GM21447 (cell line): ENCODE measurements at regions not wholly inside any gene's neighbourhood (a gene's known extent, or its start where the extent isn't known, plus 50 kb on each side); places are given as distances from the start of the nearest gene placed in this dataset.

Experiments
- ATAC-seq: cut with Tn5 transposase; IDR thresholded peaks from one replicate; pipeline ENCODE4 v1.9.1; 2021; ENCODE audit not compliant: unreplicated experiment

DNA sequence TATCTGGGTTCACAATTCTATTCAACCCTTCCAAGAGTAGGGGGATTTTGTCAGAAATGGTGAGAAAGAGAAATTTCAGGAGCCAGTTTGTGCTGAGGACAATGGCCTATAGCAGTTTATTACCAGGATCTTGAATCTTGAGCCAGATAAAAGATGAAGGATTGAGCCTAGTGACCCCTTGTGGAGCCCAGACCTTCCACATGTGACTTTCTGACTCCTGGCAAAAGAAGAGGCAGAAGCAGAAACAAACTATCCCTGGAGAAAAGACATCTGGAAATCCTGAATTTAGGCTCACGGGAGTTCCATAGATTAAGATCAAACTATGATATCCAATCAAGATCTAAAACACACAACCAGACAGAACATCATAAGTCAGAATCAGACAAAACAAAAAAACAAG lies 60.9 kb upstream of the CHRM2 start:
- ATAC-seq: no peak

DNA sequence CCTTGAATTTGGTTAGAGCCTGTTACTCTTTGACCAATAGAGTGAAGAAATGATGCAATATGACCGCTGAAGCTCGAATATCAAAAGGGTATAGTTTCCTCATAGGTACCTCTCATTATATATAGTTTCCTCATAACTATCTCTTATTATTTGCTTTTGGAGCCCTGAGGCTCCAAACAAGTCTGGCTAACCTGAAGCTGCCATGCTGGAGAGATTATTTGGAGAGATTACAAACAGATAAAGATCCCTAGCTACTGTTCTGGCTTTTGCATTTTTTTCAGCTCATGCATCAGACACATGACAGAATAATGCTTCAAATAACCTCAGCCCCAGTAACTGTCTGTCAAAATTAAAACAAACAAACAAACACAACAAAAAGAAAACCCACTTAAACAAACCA lies 65.4 kb upstream of the CHRM2 start:
- no peak for ATAC-seq

DNA sequence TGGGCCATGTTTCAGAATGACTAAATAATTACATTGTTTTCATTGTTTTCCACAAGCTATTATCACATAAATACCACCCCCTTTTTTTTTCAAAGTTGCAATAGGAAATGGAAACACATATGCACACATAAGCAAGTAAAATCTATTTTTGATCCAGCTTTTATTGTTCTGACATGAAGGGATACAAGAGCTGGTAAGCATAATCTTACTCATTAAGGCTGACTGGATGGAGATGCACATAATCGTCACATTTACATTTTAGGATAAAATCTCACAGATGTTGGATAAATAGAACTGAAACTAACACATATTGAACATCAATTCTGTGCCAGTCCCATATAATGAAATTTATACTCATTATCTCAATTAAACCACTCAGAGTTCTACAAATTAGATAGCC lies 84.5 kb upstream of the CHRM2 start:
- ATAC-seq: no peak

DNA sequence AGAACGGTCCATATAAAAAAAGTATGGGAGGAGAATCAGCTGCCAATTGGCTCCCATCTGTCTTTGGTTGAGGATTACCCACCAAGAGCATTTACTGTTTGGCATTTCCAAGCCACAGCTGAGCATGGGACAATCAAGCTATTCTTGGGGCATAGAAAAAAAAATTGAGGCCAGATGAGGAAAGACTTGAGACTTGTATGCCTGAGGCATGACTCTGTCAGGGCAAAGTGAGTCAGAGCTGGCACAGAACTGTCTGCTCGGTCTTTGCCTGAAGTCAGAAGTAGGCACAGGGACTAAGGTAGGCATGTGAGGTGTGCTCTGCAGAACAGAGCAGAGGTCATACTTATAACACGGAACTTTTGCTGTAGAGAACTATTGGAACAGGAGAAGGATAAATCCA lies 126.5 kb upstream of the CHRM2 start:
- no peak for ATAC-seq

DNA sequence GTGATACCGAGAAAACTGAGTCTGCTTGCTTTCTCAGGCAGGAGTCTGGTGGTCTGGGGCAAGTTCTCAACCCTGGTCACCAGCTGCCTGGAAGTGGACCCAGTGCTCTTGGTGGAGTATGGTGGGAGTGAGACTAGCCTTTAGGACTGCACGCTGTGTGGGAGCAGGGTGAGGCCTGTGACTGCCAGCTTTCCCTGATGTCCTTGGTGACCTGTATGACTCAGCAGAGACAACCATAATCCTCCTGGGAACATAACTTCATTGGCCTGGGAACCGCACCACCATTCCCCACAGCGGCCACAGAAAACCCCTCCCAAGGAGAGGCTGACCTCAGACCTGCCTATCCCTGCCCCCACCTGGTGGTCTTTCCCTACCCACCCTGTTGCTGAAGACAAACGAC lies 139.5 kb upstream of the CHRM2 start:
- no peak for ATAC-seq

DNA sequence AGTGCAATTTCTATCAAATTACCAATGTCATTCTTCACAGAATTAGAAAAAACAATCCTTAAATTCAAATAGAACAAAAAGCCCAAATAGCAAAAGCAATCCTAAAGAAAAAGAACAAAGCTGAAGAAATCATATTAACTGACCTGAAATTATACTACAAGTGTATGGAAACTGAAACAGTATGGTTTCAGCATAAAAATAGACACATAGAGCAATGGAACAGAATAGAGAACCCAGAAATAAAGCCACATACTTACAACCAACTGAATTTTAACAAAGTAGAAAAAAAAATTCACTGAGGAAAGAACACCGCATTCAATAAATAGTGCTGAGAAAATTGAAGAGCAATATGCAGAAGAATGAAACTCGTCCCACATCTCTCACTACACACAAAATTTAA lies 142.0 kb upstream of the CHRM2 start:
- ATAC-seq: no peak

DNA sequence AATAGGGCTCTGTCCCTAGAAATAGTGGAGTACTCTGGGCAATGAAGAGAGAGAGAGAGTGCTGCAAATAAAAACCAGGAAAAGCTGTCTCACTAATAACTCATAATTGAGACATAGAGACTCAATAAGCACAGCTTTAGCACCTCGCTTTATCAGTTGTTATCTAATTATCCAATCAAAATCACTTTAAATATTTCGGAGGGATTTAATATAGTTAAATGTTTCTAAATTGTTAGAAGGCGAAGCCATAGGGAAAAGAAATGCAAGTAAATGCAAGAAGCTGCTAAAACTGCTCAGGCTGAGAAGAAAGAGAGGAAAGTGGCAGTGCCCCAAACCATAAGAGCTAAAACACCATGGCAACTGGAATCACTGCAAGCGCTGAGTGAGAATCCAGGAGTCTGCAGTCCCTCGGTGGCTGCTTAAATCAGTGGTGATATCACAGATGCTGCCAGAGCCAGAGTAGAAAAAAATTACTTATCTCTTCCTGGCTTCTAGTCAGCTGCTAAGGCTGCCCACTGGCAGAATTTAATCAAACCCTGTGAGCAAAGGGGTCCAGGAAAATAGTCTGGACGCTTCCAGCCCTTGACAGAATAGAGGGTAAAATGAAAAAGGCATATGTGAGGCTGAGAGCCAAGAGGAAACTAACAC lies 150.4 kb upstream of the CHRM2 start:
- no peak for ATAC-seq

DNA sequence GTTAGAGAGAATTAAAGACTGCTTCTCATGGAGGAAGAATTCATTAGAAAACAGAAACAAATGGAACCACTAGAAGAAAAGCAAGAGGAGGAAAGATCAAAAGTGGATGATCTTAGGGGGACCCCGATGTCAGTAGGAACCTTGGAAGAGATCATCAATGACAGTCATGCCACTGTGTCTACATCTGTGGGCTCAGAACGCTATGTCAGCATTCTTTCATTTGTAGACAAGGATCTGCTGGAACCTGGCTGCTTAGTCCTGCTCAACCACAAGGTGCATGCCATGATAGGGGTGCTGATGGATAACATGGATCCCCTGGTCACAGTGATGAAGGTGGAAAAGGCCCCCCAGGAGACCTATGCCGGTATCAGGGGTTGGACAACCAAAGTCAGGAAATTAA lies 154.4 kb upstream of the CHRM2 start:
- no peak for ATAC-seq

DNA sequence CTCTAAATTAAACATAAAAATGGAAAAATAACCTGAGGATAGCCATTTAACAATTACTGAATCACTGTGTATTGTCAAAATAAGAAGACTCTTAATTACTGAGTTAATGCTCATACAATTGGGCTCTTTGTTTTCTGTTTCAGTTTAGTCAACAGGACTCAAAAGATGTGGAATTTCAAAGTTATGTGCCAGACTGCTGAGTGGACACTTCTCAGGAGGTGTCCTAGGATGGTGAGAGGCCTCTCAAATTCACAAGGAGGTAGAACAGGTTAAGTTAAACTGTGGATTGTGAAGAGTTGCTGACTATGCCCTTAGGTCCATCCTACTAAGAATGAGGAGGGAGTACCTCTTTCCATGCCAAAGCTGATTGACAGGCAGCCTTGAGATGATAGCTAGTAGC lies 157.7 kb upstream of the CHRM2 start:
- ATAC-seq: no peak

DNA sequence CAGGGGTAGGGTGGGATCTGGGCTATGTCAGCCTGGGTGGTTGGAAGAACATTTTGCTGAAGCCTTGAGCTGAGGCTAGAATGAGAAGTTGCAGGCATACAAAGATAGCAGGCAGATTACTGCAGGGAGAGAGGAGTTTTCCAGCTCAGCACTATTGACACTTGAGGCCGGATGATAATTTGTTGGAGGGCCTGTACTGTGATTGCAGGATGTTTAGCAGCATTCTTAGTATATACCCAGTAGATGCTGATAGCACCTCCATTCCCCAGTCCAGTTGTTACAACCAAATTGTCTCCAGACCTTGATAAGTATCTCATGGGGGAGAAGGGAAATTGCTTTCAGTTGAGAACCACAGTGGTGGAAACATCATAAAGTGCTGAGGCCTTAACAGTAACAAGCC lies 158.6 kb upstream of the CHRM2 start:
- ATAC-seq: no peak

DNA sequence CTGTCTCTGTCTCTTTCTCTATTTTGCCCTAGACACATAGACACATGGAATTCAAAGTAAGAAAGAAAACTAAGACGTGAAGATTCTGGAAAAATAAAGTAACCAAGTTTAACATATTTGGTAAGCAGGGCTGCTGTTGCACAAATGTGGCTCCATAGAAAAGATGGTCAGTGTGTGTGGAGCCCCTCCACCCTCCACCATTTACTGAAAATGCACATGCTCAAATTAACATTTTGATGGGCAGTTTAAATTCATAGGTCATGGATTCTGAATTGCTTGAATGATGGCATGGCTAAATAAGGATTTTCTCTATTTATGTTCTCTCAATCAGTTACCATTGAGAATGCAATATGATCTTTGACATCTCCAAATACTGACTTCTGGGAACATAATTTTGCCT lies 165.5 kb upstream of the CHRM2 start:
- no peak for ATAC-seq

DNA sequence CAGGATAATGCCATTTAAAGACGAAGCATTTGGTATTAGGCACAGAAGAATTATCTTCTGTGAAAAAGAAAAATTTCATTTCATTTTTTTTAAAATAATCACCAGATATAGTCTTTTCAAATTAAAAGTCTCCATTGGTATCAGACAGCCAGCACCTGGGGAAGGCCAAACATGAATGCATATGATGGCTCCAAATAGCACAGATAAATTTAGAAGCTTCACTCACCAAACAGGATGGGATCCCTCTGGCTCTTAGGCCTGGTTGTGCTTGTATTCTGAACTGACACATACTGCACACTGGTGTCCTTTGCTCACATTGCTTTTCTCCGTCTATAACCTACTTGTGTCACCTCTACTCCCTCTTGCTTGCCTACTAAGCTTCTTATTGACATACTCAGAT lies 169.5 kb upstream of the CHRM2 start:
- ATAC-seq: no peak

DNA sequence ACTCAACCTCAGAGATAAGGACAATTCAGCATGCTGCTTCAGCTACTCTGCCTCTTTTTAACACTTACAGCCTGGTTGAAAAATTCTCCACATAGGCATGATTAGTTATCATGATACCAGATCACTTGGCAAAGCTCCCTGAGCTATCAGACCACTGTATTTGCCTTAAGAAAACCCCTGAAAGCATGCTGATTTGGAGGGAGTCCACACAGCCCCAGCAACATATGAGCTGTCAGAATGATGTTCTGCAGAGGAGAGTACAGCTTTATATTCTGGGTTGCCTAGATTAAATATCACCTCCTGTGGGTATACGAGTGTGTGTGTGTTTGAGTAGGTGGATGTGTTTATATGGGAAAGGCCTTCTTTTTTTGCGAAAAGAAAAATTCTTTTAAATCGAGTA lies 170.2 kb upstream of the CHRM2 start:
- ATAC-seq: no peak

DNA sequence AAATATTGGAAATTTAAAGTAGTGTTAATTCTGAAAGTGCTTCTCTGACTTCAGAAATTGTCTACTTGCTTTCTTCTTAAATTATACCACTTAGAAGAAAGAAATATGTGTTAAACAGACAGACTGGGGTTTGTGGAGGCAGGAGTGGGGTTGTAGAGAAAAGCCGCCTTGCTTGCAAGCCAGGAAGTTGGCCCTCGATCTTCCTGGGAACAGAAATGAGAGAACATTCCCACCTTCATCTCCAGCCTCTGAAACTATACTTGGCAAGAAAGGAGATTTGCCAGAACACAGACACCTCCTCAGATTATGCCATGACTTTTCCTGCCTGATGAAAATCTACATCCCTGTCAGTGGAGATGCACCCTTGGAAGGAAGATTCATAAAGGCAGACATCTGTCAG lies 171.2 kb upstream of the CHRM2 start:
- ATAC-seq: no peak

DNA sequence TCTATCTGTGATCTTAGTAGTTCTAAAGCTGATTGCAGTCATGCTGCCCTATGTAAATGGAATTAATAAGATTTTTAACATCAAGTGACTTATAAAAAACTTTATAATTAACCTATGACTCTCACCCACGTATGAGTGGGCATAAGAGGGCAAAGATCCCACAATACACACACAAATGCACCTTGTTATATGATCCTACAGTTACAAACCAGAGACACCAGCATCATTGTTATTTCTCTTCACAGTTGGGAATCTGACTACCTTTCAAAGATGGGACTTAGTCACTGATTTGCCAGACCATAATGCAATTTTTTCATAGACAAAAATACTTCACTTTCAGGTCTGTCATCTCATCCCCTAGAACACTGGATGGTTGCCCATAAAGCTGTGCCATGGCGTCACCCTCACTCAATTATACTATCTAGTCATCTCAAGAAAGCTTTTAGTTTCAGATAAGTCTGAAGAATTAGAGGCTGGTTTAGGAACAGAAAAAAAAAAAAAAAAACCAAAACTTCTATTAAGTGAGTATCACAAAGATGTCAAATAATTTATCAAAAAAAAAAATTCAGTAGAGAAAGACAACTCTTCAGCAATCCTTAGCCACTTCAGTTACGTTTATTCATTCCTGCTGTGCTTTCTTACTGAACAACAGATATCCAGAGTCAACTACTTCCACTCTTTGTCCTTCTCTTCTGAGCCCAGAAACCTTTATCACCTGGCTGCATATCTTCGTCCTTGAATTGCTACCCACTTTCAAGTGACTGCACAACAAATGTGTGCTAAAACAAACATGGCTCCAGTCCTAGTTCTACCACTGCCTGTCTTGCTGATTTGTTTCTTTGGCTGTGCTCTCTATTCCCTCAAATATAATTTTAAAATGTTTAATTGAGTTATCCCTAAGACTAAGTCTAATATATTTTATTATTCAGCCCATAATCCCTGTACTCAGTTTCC lies 175.0 kb upstream of the CHRM2 start:
- ATAC-seq: no peak

DNA sequence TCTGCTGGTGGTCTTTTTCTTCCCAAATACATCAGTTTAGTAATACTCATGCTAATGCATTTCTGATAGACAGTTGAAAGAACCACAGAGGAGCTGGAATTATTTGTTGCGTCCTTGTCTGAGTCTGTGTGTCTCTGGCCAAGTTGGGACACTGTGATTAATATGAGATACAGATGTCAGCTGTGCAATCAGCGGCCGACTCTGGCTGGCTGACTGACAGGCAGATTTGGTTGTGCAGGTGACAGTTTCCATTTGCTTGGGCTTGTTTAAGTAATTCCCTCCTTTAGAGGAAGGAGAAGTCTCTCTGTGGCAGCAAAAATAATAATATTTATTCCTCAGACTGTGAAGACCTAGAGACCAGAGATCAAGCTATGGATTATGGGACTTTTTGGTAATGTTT lies 176.2 kb upstream of the CHRM2 start:
- no peak for ATAC-seq

DNA sequence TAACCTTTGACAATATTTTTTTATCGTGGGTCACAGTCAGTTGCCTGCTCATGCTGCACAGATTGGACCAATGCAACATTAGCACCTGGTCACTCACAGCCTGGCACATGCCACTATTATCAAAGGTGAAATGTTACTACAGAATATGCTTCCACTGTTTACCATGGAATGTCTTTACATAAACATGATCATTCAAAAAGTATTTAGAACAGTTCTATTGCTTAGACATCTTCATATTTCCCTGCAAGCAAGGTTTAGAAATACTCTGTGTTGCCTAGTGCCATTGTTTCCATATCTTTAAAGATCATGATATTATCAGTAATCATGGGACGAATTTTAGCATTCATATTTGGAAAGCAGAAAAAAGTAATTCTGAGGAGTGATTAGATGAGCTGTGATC lies 179.9 kb upstream of the CHRM2 start:
- no peak for ATAC-seq

DNA sequence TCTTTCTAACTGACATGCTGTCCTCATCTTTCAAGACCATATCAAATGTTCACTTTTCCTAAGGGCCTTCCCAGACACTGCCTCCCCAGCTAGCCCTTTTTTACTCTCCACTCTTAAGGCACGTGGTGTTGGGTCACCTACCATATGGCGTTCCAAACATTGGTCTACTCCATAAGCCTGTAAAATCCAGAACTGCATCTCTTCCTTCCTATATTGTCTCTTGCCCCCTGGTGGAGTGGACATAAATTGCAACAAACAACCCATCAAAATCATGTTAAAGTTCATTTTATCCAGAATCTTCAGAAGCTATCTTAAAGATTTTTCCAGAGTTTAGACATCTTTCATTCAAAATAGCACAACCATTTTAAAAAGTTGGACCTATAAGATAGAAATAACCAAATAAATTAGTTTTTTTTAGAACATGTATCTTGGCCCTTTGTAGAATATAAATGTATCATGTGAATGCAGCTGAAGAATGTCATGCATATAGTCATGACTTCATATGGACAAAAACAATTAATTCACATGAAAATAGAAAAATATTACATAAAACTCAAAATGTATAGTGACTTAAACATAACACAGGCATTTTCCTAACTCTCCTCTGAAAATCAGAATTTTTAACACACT lies 180.6 kb upstream of the CHRM2 start:
- no peak for ATAC-seq

DNA sequence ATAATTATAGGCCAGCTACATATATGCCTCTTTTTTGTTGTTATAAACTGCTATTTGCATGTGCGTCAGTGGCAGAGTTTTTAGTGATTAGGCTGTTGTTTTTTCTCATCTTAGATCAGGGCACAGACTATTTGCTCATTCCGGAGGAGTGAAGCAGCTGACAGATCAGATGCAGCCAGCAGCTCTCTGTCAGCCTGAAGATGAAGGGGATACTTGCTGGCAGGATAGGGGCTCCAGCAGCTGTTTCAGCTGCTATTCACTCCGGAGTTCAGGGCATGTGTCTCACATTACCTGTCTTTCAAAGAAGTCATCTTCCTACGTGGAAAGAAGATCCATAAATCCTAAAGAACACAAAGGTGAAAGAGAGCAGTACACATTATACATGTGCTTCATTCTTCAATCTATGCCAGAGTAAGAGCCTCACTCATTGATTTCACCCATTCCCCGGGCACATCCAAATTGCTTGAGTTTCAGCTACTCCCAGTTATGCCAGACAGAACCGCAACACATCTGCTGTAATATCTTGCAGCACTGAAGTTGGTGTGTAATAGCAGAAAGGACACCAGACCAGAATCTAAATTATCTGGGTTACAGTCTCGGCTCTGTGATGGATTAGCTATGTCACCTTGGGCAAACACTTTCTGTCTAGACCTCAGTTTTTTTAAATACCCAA lies 182.8 kb upstream of the CHRM2 start:
- ATAC-seq: no peak

DNA sequence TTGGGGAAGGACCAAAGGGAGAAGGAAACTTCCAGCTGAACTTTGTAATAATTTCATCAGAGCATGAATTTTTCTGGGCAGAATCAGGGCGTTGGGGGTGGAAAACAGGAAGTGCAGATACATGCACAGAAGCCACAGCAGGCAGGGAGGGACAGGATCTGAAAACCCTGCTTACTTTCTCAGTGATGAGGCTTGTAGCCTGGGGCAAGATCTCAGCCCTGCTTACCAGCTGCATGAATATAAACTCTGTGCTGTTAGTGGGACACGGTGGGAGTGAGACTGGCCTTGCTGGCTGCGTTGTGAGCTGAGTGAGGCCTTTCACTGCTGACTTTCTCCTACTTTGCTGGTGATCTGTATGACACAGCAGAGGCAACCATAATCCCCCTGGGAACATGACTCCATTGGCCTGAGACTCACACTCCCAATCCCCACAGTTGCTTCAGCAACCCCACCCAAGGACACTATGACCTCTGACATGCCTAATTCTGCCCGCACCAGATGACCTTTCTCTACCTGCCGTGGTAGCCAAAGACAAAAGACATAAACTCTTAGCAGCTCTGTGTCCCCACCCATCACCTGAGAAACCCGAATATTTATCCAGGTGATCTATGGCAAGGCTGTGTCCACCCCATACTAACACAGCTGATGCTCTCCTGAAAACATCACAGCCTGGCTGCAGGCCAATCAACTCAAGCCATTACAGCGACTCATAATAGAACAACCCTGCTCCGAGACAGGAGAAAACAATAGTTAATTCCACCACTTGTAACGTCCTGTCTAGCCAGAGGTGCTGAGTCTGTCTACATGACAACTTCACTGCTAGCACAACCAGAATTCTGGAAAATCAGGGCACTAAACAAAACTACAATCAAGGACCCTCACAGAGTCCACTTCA lies 190.7 kb upstream of the CHRM2 start:
- ATAC-seq: peak; percentile 62

DNA sequence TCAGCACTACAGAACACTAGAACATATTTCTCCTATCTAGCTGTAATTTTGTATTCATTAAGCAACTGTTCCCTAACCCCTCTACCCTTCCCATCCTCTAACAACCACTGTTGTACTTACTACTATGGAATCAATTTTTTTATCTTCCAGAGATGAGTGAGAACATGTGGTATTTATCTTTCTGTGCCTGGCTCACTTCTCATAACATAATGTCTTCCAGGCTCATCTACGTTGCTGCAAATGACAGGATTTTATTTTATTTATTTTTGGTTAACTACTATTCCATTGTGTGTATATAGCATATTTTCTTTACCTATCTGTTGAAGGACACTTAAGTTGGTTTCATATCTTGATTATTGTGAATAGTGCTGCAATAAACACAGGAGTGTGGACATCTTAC lies 200.9 kb upstream of the CHRM2 start:
- ATAC-seq: no peak
